Transverse colon (tissue), 4 donors: ENCODE measurements at regions not wholly inside any gene's neighbourhood (a gene's known extent, or its start where the extent isn't known, plus 50 kb on each side); places are given as distances from the start of the nearest gene placed in this dataset.

Experiments used
- EP300 ChIP-seq: sonication (generic); formaldehyde crosslinking; IDR thresholded peaks from one replicate; pipeline ENCODE4 v1.6.1; 2017; ENCODE audit warnings: antibody characterized with exemption, low read depth
- POLR2A ChIP-seq: fragments of 450-650 bp; IDR thresholded peaks from one replicate; pipeline ENCODE4 v1.6.1; 2016; ENCODE audit warnings: antibody characterized with exemption, mild to moderate bottlenecking, moderate library complexity
- POLR2AphosphoS5 ChIP-seq, 3 donors: sonication (generic); formaldehyde crosslinking; IDR thresholded peaks; one replicate each; pipeline ENCODE4 v1.6.1; 2016; ENCODE audit warnings: antibody characterized with exemption in 3 of 3
- TF ChIP-seq, protein P1 (sequence below), 5 experiments: fragments of 200-600 bp in 3 of 5; fragments of 450-650 bp in 2 of 5; sonication (generic) in 3 of 5; IDR thresholded peaks; 1 replicate in 2 of 5; 2 replicates in 3 of 5; pipeline ENCODE4 v1.5.1; 2016 to 2017; ENCODE audit warnings: antibody characterized with exemption in 5 of 5, inconsistent platforms in 3 of 5, mild to moderate bottlenecking in 2 of 5, moderate library complexity in 1 of 5

DNA sequence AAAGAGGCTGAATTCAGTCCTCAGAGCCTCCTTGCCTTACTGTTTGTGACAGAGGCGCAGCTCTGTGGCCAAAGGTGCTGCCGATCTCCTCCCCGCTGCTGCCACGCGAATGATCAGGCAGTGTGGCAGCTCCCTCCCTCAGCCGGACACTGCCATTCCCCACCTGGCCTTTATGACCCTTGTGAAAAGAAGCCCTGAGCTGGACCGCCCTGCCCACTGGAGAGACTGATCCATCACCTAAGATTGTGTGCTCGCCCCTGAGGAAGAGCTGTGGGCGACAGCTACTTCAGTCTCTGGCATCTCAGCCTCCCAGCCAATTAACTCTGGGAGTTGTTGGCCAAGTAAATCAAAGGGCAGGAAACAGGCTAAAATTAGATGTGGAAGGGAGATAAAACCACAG lies 90.9 kb downstream of the CARTPT start:
- TF ChIP-seq EP300: no peak
- no peak for TF ChIP-seq POLR2A
- no peak for TF ChIP-seq POLR2AphosphoS5 (IDR thresholded peaks at IDR 0.05)
- TF ChIP-seq, protein P1, sequence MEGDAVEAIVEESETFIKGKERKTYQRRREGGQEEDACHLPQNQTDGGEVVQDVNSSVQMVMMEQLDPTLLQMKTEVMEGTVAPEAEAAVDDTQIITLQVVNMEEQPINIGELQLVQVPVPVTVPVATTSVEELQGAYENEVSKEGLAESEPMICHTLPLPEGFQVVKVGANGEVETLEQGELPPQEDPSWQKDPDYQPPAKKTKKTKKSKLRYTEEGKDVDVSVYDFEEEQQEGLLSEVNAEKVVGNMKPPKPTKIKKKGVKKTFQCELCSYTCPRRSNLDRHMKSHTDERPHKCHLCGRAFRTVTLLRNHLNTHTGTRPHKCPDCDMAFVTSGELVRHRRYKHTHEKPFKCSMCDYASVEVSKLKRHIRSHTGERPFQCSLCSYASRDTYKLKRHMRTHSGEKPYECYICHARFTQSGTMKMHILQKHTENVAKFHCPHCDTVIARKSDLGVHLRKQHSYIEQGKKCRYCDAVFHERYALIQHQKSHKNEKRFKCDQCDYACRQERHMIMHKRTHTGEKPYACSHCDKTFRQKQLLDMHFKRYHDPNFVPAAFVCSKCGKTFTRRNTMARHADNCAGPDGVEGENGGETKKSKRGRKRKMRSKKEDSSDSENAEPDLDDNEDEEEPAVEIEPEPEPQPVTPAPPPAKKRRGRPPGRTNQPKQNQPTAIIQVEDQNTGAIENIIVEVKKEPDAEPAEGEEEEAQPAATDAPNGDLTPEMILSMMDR (IDR thresholded peaks at IDR 0.05): no peak
